HCT116 (cell line): ENCODE measurements at regions not wholly inside any gene's neighbourhood (a gene's known extent, or its start where the extent isn't known, plus 50 kb on each side); places are given as distances from the start of the nearest gene placed in this dataset.

Experiments used
- ATAC-seq: fragments of 200-7000 bp; cut with Tn5 transposase; 2 replicates; pipeline ENCODE4 v1.9.1; 2020; ENCODE audit warnings: mild to moderate bottlenecking, moderate library complexity
- BruUV-seq: library from RNA; stranded (reverse); fragments of 400-500 nt; replicated peaks from 2 replicates; lab custom pipeline; 2021; lab: Mats Ljungman, UMichigan
- CTCF ChIA-PET: fragments of 300-600 bp; sonication (Branson Sonifier 250); formaldehyde crosslinking; loops from one replicate; lab custom pipeline; 2021; ENCODE audit warnings: antibody characterized with exemption; lab: Charles Lee
- POLR2A ChIA-PET: fragments of 300-600, 350-600 bp; sonication (Branson Sonifier 250); formaldehyde crosslinking; loops from one replicate; lab custom pipeline; 2021; ENCODE audit warnings: antibody characterized with exemption; lab: Charles Lee
- RAD21 ChIA-PET, 2 experiments: fragments of 300-600 bp; sonication (Branson Sonifier 250); formaldehyde crosslinking; loops; one replicate each; lab custom pipeline; 2023; ENCODE audit warnings: low total read pairs in 2 of 2; ENCODE audit not compliant: uncharacterized antibody in 2 of 2, unreplicated experiment in 2 of 2, low non-redundant PET in 1 of 2; lab: Charles Lee
- DNase-seq: peaks from one replicate; pipeline ENCODE4 v3.0.0-alpha.2; 2010; ENCODE audit warnings: low read depth, low spot score
- H2AFZ ChIP-seq: fragments of 200-600 bp; shearing (Covaris generic), sonication (generic); 2 replicates; pipeline ENCODE4 v1.6.1; 2017; ENCODE audit warnings: low read depth, mixed run types, mixed read lengths, antibody characterized with exemption, low read length; ENCODE audit not compliant: poor library complexity, severe bottlenecking
- H3K27ac ChIP-seq: 2 replicates; pipeline ENCODE4 v1.5.1; 2012; ENCODE audit warnings: low read depth, low read length
- H3K27me3 ChIP-seq: fragments of 200-600 bp; sonication (generic); 2 replicates; pipeline ENCODE4 v1.6.1; 2016; ENCODE audit warnings: mixed run types, low read length, mixed read lengths; ENCODE audit not compliant: insufficient read depth
- H3K36me3 ChIP-seq, 2 experiments: fragments of 200-500 bp in 1 of 2; fragments of 200-600 bp in 1 of 2; sonication (Bioruptor generic) in 1 of 2; sonication (generic) in 1 of 2; 2 replicates each; pipeline versions ENCODE4 v1.5.1 to v1.6.1; 2014 to 2016; ENCODE audit warnings: low read length in 2 of 2, inconsistent platforms in 1 of 2, mixed read lengths in 1 of 2, mixed run types in 1 of 2; ENCODE audit not compliant: insufficient read depth in 2 of 2, control insufficient read depth in 1 of 2
- H3K4me1 ChIP-seq, 2 experiments: fragments of 200-600 bp in 1 of 2; sonication (generic) in 1 of 2; 2 replicates each; pipeline versions ENCODE4 v1.5.1 to v1.6.1; 2012 to 2017; ENCODE audit warnings: low read length in 2 of 2, inconsistent platforms in 1 of 2, mild to moderate bottlenecking in 1 of 2, mixed read lengths in 1 of 2, mixed run types in 1 of 2, moderate library complexity in 1 of 2; ENCODE audit not compliant: insufficient read depth in 2 of 2, control insufficient read depth in 1 of 2
- H3K4me2 ChIP-seq: fragments of 200-600 bp; sonication (generic); 2 replicates; pipeline ENCODE4 v1.6.1; 2017; ENCODE audit warnings: mixed run types, low read length, mixed read lengths
- H3K4me3 ChIP-seq, 2 experiments: fragments of 200-600 bp in 1 of 2; sonication (generic) in 1 of 2; replicated peaks in 1 of 2; 2 replicates each; pipeline ENCODE4 v1.5.1; 2011 to 2016; ENCODE audit warnings: low read length in 2 of 2, control low read depth in 1 of 2, low read depth in 1 of 2, mild to moderate bottlenecking in 1 of 2, mixed read lengths in 1 of 2, mixed run types in 1 of 2
- H3K79me2 ChIP-seq: fragments of 200-600 bp; sonication (generic); 2 replicates; pipeline ENCODE4 v1.6.1; 2017; ENCODE audit warnings: mild to moderate bottlenecking, mixed run types, low read length, moderate library complexity, mixed read lengths; ENCODE audit not compliant: insufficient read depth
- H3K9ac ChIP-seq: fragments of 200-600 bp; sonication (generic); 2 replicates; pipeline ENCODE4 v1.6.1; 2016; ENCODE audit warnings: low read length, mixed read lengths
- H3K9me2 ChIP-seq: fragments of 200-600 bp; sonication (generic), shearing (Covaris generic); 2 replicates; pipeline ENCODE4 v1.6.1; 2017; ENCODE audit warnings: mixed run types, mild to moderate bottlenecking, moderate library complexity; ENCODE audit not compliant: insufficient read depth
- H3K9me3 ChIP-seq, 2 experiments: fragments of 200-500 bp in 1 of 2; fragments of 200-600 bp in 1 of 2; sonication (Bioruptor generic) in 1 of 2; sonication (generic) in 1 of 2; 2 replicates each; pipeline ENCODE4 v1.6.1; 2014 to 2017; ENCODE audit warnings: low read length in 2 of 2, mixed read lengths in 2 of 2, inconsistent platforms in 1 of 2, low read depth in 1 of 2, mild to moderate bottlenecking in 1 of 2, mixed run types in 1 of 2, moderate library complexity in 1 of 2; ENCODE audit not compliant: control insufficient read depth in 1 of 2, insufficient read depth in 1 of 2
- H4K20me1 ChIP-seq: fragments of 200-600 bp; sonication (generic), shearing (Covaris generic); 2 replicates; pipeline ENCODE4 v1.6.1; 2017; ENCODE audit warnings: mixed run types, mild to moderate bottlenecking, moderate library complexity; ENCODE audit not compliant: insufficient read depth
- CBX3 ChIP-seq: IDR thresholded peaks from 2 replicates; pipeline ENCODE4 v1.6.1; 2012; ENCODE audit warnings: low read depth
- CTCF ChIP-seq, 3 experiments: fragments of 200-600 bp in 1 of 3; sonication (generic) in 1 of 3; IDR thresholded peaks in 2 of 3; conservative IDR thresholded peaks in 1 of 3; 2 replicates each; pipeline ENCODE4 v1.5.1; 2012 to 2017; ENCODE audit warnings: low read depth in 2 of 3, low read length in 2 of 3, antibody characterized with exemption in 1 of 3, borderline replicate concordance in 1 of 3, control low read depth in 1 of 3, mild to moderate bottlenecking in 1 of 3, mixed read lengths in 1 of 3, mixed run types in 1 of 3, moderate library complexity in 1 of 3; ENCODE audit not compliant: insufficient read depth in 1 of 3
- EGR1 ChIP-seq: IDR thresholded peaks from 2 replicates; pipeline ENCODE4 v1.6.1; 2012; ENCODE audit warnings: low read depth
- ELF1 ChIP-seq: IDR thresholded peaks from 2 replicates; pipeline ENCODE4 v1.6.1; 2012; ENCODE audit warnings: low read depth, borderline replicate concordance
- EZH2 ChIP-seq: fragments of 200-600 bp; sonication (generic); IDR thresholded peaks from 2 replicates; pipeline ENCODE4 v1.6.1; 2017; ENCODE audit warnings: antibody characterized with exemption, mixed run types
- EZH2phosphoT487 ChIP-seq: fragments of 200-600 bp; IDR thresholded peaks from 2 replicates; pipeline ENCODE4 v1.6.1; 2018; ENCODE audit warnings: antibody characterized with exemption, borderline replicate concordance
- FOSL1 ChIP-seq: IDR thresholded peaks from 2 replicates; pipeline ENCODE4 v1.6.1; 2012; ENCODE audit warnings: low read depth
- JUND ChIP-seq: IDR thresholded peaks from 2 replicates; pipeline ENCODE4 v1.6.1; 2012
- POLR2A ChIP-seq: IDR thresholded peaks from 2 replicates; pipeline ENCODE4 v1.7.0; 2011; ENCODE audit warnings: borderline replicate concordance; ENCODE audit not compliant: insufficient read depth, insufficient read length; ENCODE audit errors: extremely low read depth
- POLR2AphosphoS5 ChIP-seq: IDR thresholded peaks from 2 replicates; pipeline ENCODE4 v1.6.1; 2011; ENCODE audit warnings: mild to moderate bottlenecking, low read depth, low read length, moderate library complexity
- RAD21 ChIP-seq: IDR thresholded peaks from 2 replicates; pipeline ENCODE4 v1.6.1; 2012; ENCODE audit warnings: low read depth, mild to moderate bottlenecking
- SP1 ChIP-seq: IDR thresholded peaks from 2 replicates; pipeline ENCODE4 v1.6.1; 2012; ENCODE audit warnings: low read depth
- SRF ChIP-seq: IDR thresholded peaks from 2 replicates; pipeline ENCODE4 v1.6.1; 2012; ENCODE audit warnings: low read depth
- TCF7L2 ChIP-seq: IDR thresholded peaks from 2 replicates; pipeline ENCODE4 v1.7.0; 2011; ENCODE audit warnings: borderline replicate concordance, inconsistent platforms; ENCODE audit not compliant: insufficient read depth, insufficient read length; ENCODE audit errors: extremely low read depth
- YY1 ChIP-seq: IDR thresholded peaks from 2 replicates; pipeline ENCODE4 v1.6.1; 2011; ENCODE audit warnings: low read length, low read depth, moderate library complexity, mild to moderate bottlenecking; ENCODE audit not compliant: insufficient replicate concordance; ENCODE audit errors: extremely low read depth
- ZFX ChIP-seq: fragments of 450-650 bp; IDR thresholded peaks from 2 replicates; pipeline ENCODE4 v1.6.1; 2017
- intact Hi-C: fragments of 100-400 bp; cut with micrococcal nuclease; formaldehyde crosslinking; loops from 2 replicates; pipeline ENCODE4 v1.10.0; 2022
- TF ChIP-seq, protein P1 (sequence below): IDR thresholded peaks from 2 replicates; pipeline ENCODE4 v1.6.1; 2012

DNA sequence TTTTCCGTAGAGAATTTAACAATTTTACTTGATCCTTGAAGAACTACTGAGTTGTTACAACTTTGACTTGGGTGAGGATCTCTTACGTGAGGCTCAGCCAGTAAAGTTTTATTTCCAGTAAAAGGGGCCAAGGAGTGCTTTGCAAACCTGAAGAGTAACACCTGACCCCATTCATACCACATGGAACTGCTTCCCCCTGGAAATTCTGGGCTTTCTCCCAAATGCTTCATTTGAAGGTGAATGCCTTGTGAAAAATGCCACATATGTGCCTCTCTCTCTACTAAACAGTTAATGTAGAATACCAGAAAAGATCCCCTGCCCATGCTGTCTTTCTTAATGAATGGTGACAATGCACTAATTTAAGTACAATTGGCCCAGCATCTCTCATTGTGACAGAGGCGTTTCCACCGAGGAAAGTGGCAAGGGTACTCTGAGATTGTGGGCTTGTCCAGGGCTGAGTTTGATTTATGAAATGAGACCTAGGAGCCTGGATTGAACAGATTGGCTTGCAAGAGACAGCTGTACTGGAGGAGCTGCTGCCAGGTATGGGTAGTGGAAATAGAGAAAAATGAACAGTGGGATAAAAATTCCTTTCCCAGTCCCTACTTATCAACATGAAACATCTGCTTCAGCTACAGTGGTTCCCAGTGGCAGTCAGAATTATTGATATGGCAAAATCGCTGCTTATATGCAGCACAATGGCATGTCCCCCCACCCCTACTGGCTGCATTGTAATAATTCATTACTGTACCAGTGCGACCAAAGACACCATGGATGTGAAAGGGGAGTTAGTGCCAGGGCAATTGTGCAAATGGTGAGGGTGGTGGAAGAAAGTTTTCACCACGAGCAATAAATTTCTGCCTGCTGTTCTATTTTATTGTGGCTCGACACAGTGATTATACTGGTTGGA is 843.7 kb upstream of the WWC1 start:
- no peaks in the 10 kb centered on the region for H3K27me3 ChIP-seq
- H3K4me2 ChIP-seq, result no peak overlapping the region
- no peak overlapping the region for H2AFZ ChIP-seq
- ATAC-seq (no peak), DNase-seq (no peak)
- H4K20me1 ChIP-seq, result no peaks in the 10 kb centered on the region
- POLR2A ChIA-PET, result no interaction called here
- H3K9me3 ChIP-seq, result 0 out of 4 replicates have a peak, but pooled peaks cover 0 to 3% of the 10 kb centered on the region in 2 experiments
- no TSS peak for BruUV-seq
- TF ChIP-seq POLR2AphosphoS5 (no peak), RAD21 (no peak), YY1 (no peak), EZH2phosphoT487 (no peak), EZH2 (no peak), JUND (no peak), FOSL1 (no peak), POLR2A (no peak), SRF (no peak), ELF1 (no peak), ZFX (no peak), EGR1 (no peak), CBX3 (no peak), TCF7L2 (no peak), CTCF (IDR thresholded peaks at IDR 0.05 in 2 of 3, conservative IDR thresholded peaks at IDR 0.05 in 1 of 3; ENCODE audit: borderline replicate concordance in 1 of 3, insufficient read depth in 1 of 3, low read depth in 2 of 3, low read length in 2 of 3) (no peak), SP1 (no peak)
- TF ChIP-seq, protein P1, sequence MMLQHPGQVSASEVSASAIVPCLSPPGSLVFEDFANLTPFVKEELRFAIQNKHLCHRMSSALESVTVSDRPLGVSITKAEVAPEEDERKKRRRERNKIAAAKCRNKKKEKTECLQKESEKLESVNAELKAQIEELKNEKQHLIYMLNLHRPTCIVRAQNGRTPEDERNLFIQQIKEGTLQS, result no peak
- TF ChIP-seq, all 23 proteins: peak for 0
- Histone ChIP-seq H3K4me3 (no peak overlapping the region), H3K4me1 (no peaks in the 10 kb centered on the region), H3K9me2 (no peaks in the 10 kb centered on the region), H3K36me3 (no peaks in the 10 kb centered on the region), H3K79me2 (no peaks in the 10 kb centered on the region), H3K27ac (no peak overlapping the region), H3K9ac (no peak overlapping the region)
- intact Hi-C loops, result no loop called here
- ChIA-PET RAD21 (no interaction called here), CTCF (no interaction called here)
